ENCODE measurements at regions not wholly inside any gene's neighbourhood (a gene's known extent, or its start where the extent isn't known, plus 50 kb on each side); places are given as distances from the start of the nearest gene placed in this dataset.

DNA sequence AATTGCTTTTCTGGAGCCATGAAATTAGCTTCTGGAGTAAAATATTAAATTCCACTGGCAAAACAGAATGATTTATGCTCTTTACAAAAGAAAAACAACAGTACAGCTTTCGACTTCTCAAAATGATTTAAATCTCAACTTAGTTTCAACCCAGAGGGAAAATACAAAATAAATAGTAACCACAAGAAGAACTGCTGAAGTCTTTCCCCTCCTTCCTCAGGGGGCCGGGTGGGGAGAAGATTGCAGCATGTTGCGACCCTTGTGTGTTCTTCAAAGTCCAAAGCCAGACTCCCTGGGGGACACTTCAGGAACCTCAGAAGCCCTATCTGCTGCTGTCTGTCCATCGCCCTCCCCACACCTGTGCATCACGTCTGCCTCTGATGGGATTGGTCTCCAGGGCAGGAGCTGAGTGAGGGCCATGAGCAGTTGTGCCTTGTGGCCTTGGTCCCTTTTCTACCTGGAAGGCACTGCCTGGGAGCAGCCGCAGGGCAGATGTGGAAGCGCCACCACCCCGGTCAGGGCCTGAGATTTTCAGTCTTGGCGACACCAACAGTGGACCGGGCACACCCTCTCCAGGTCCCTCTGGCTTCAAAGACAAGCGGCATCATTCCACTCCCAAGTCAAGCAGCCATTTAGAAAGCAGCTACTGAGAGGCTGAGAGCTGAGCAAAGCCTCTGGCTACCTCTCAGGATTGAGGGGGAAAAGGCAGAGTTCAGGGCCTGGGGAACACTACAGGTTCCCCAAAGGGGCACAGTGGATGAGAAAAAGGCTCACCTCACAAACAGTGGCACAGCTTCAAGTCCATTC is 210.1 kb upstream of the RAB6C start:
- no peak for TF ChIP-seq EP300 (IDR thresholded peaks at IDR 0.05)
- TF ChIP-seq, protein P1, sequence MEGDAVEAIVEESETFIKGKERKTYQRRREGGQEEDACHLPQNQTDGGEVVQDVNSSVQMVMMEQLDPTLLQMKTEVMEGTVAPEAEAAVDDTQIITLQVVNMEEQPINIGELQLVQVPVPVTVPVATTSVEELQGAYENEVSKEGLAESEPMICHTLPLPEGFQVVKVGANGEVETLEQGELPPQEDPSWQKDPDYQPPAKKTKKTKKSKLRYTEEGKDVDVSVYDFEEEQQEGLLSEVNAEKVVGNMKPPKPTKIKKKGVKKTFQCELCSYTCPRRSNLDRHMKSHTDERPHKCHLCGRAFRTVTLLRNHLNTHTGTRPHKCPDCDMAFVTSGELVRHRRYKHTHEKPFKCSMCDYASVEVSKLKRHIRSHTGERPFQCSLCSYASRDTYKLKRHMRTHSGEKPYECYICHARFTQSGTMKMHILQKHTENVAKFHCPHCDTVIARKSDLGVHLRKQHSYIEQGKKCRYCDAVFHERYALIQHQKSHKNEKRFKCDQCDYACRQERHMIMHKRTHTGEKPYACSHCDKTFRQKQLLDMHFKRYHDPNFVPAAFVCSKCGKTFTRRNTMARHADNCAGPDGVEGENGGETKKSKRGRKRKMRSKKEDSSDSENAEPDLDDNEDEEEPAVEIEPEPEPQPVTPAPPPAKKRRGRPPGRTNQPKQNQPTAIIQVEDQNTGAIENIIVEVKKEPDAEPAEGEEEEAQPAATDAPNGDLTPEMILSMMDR (IDR thresholded peaks at IDR 0.05), result no peak
- TF ChIP-seq POLR2AphosphoS5 (IDR thresholded peaks at IDR 0.05), result no peak
- no peak for TF ChIP-seq POLR2A (IDR thresholded peaks at IDR 0.05)

All from gastroesophageal sphincter (tissue), 3 donors.